HG03342 (cell line): ENCODE measurements at regions not wholly inside any gene's neighbourhood (a gene's known extent, or its start where the extent isn't known, plus 50 kb on each side); places are given as distances from the start of the nearest gene placed in this dataset.

Experiments
- ATAC-seq: cut with Tn5 transposase; IDR thresholded peaks from one replicate; pipeline ENCODE4 v1.9.1; 2021; ENCODE audit warnings: mild to moderate bottlenecking, moderate library complexity; ENCODE audit not compliant: unreplicated experiment

- ATAC-seq, result no peak
These were observed 445.2 kb downstream of the ZSWIM6 start for GRCh38 chr5:61777292-61777691.

- ATAC-seq, result no peak
These were observed 447.7 kb downstream of the ZSWIM6 start for GRCh38 chr5:61779743-61780142.

- no peak for ATAC-seq
These were observed 451.4 kb downstream of the ZSWIM6 start for GRCh38 chr5:61783481-61783880.

GRCh38 chr5:61784341-61784740 is 452.3 kb downstream of the ZSWIM6 start:
- no peak for ATAC-seq

GRCh38 chr5:61788548-61788947 is 456.5 kb downstream of the ZSWIM6 start:
- ATAC-seq, result no peak

GRCh38 chr5:61790007-61790406 is 457.9 kb downstream of the ZSWIM6 start:
- ATAC-seq, result no peak

- peak; percentile 80 for ATAC-seq
These were observed 458.6 kb downstream of the ZSWIM6 start for GRCh38 chr5:61790678-61791077.

GRCh38 chr5:61796773-61797172 is 464.7 kb downstream of the ZSWIM6 start:
- ATAC-seq, result no peak

- ATAC-seq, result no peak
These were observed 468.4 kb downstream of the ZSWIM6 start for GRCh38 chr5:61800450-61800849.

- no peak for ATAC-seq
These were observed 469.1 kb downstream of the ZSWIM6 start for GRCh38 chr5:61801174-61801573.

GRCh38 chr5:61802456-61802855 is 470.4 kb downstream of the ZSWIM6 start:
- ATAC-seq, result no peak

- no peak for ATAC-seq
These were observed 473.0 kb downstream of the ZSWIM6 start for GRCh38 chr5:61805101-61805500.

- ATAC-seq, result no peak
These were observed 474.5 kb downstream of the ZSWIM6 start for GRCh38 chr5:61806491-61807020.

- no peak for ATAC-seq
These were observed 476.0 kb downstream of the ZSWIM6 start for GRCh38 chr5:61808091-61808490.

- ATAC-seq, result no peak
These were observed 476.9 kb downstream of the ZSWIM6 start for GRCh38 chr5:61808909-61809308.

- no peak for ATAC-seq
These were observed 477.6 kb downstream of the ZSWIM6 start for GRCh38 chr5:61809651-61810050.

- ATAC-seq, result no peak
These were observed 479.0 kb downstream of the ZSWIM6 start for GRCh38 chr5:61811052-61811451.

- no peak for ATAC-seq
These were observed 481.3 kb downstream of the ZSWIM6 start for GRCh38 chr5:61813361-61813760.

GRCh38 chr5:61815339-61815738 is 483.3 kb downstream of the ZSWIM6 start:
- no peak for ATAC-seq

- no peak for ATAC-seq
These were observed 484.1 kb downstream of the ZSWIM6 start for GRCh38 chr5:61816146-61816545.

- ATAC-seq, result no peak
These were observed 484.8 kb downstream of the ZSWIM6 start for GRCh38 chr5:61816585-61817450.

- no peak for ATAC-seq
These were observed 485.6 kb downstream of the ZSWIM6 start for GRCh38 chr5:61817472-61818326.
